Colonic mucosa (tissue), 4 donors: ENCODE measurements at regions not wholly inside any gene's neighbourhood (a gene's known extent, or its start where the extent isn't known, plus 50 kb on each side); places are given as distances from the start of the nearest gene placed in this dataset.

Source experiments
- DNase-seq: peaks from one replicate; pipeline ENCODE4 v3.0.0-alpha.2; 2020
- H3K27ac ChIP-seq: fragments of 200-600 bp; one replicate; pipeline ENCODE4 v1.8.0; 2021
- H3K27me3 ChIP-seq: fragments of 200-600 bp; one replicate; pipeline ENCODE4 v1.8.0; 2021
- H3K36me3 ChIP-seq: fragments of 200-600 bp; one replicate; pipeline ENCODE4 v1.8.0; 2021
- H3K4me1 ChIP-seq: fragments of 200-600 bp; one replicate; pipeline ENCODE4 v1.8.0; 2021; ENCODE audit warnings: mild to moderate bottlenecking
- H3K4me3 ChIP-seq: fragments of 200-600 bp; one replicate; pipeline ENCODE4 v1.8.0; 2021
- H3K9ac ChIP-seq, 2 donors: one replicate each; pipeline ENCODE4 v1.7.0; 2013; ENCODE audit warnings: control low read depth in 2 of 2, low read depth in 2 of 2, low read length in 2 of 2
- H3K9me3 ChIP-seq: fragments of 200-600 bp; one replicate; pipeline ENCODE4 v1.8.0; 2021
- intact Hi-C: fragments of 100-400 bp; cut with DNase I; formaldehyde crosslinking; loops from one replicate; pipeline ENCODE4 v1.14.1; 2022
- TF ChIP-seq, protein P1 (sequence below): fragments of 200-600 bp; IDR thresholded peaks from one replicate; pipeline ENCODE4 v1.8.0; 2022; ENCODE audit warnings: antibody characterized with exemption, mild to moderate bottlenecking
- donor health status: healthy.
- donor health status: DM: no; HTN: no; CAD: no.
- donor health status: DM: no; HTN: no; CAD: no.

DNA sequence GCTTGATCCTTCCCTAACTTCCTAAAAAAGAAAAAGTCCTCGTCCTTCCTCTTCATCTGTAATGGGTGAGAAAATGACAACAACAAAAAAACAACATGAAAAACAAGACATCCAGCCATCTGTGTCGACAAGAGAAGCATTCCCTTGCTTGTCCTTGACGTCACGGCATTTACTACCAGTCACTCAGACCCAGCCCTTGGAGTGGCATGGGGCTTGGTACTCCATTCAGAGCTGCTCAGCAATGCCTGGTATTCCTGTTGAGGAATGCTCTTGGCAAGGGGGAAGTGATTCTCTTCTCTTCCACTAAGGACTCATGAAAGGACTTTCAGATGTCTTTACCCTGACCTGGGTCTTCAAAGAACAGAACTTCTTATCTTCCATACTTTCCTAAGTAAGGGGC lies 339.7 kb upstream of the RASGRP1 start:
- no peaks in the 10 kb centered on the region for H3K4me1 ChIP-seq
- intact Hi-C loops, result no loop called here
- H3K9ac ChIP-seq, result no peak overlapping the region
- no peaks in the 10 kb centered on the region for H3K9me3 ChIP-seq
- no peaks in the 10 kb centered on the region for H3K27me3 ChIP-seq
- no peaks in the 10 kb centered on the region for H3K36me3 ChIP-seq
- H3K4me3 ChIP-seq, result no peak overlapping the region
- TF ChIP-seq, protein P1, sequence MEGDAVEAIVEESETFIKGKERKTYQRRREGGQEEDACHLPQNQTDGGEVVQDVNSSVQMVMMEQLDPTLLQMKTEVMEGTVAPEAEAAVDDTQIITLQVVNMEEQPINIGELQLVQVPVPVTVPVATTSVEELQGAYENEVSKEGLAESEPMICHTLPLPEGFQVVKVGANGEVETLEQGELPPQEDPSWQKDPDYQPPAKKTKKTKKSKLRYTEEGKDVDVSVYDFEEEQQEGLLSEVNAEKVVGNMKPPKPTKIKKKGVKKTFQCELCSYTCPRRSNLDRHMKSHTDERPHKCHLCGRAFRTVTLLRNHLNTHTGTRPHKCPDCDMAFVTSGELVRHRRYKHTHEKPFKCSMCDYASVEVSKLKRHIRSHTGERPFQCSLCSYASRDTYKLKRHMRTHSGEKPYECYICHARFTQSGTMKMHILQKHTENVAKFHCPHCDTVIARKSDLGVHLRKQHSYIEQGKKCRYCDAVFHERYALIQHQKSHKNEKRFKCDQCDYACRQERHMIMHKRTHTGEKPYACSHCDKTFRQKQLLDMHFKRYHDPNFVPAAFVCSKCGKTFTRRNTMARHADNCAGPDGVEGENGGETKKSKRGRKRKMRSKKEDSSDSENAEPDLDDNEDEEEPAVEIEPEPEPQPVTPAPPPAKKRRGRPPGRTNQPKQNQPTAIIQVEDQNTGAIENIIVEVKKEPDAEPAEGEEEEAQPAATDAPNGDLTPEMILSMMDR, result no peak
- DNase-seq, result no peak
- no peak overlapping the region for H3K27ac ChIP-seq

DNA sequence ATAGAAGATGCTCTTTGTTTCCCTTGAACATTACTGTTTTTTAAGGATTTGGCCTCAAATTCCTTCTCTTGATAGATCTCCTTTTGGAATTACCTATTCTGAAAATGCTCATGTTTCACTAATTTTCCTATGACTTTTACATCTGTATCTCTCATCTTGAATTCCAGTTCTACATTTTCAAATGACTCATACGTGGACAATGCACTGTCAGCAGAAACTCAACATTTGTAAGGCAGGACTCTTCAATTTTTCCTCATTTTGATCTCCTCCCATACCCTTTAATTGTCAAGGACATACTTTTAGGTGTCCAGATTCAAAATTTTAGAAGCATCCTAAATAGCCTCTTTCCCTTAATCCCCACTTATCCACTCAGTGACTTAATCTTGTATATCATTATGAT lies 341.0 kb upstream of the RASGRP1 start:
- TF ChIP-seq, protein P1, result no peak
- DNase-seq, result no peak
- Histone ChIP-seq H3K9me3 (no peaks in the 10 kb centered on the region), H3K36me3 (no peaks in the 10 kb centered on the region), H3K4me1 (no peaks in the 10 kb centered on the region), H3K27ac (no peak overlapping the region), H3K27me3 (no peaks in the 10 kb centered on the region), H3K9ac (no peak overlapping the region), H3K4me3 (no peak overlapping the region)
- intact Hi-C loops, result no loop called here

DNA sequence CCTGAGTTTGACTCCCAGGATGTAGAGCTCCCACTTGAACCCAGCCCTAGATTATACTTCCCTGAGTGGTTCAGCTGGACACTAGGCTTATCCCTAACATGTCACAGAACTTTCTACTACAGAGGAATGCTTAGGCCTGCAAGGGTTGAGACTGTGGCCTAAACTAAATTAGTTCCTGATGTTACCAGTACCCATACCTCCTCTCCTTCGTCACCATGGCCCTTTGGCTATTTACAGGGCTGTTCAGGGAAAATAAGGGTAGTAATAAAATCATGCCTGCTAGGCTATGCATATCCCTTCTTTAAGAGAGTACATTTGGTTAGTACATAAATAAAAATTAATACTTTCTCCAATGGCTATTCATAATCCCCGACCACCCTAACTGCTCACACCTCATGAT lies 356.4 kb upstream of the RASGRP1 start:
- H3K27me3 ChIP-seq, result no peaks in the 10 kb centered on the region
- TF ChIP-seq, protein P1, result no peak

DNA sequence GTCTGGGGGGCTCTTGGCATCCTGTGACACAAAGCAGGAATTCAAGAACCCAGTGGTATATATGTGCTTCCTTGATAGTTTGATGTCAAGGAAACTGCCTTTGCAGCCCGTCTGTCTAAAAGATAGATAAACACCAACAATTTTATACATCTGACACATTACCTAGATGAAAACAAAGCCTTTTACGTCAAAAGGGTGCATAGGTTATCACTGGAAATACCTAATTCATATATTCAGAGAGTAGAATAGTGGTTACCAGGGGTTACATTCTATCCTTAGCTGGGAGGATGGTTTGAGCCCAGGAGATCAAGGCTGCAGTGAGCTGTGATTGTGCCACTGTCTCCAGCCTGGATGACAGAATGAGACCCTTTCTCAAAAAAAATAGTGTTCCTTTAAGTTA lies 356.9 kb upstream of the RASGRP1 start:
- Histone ChIP-seq H3K27ac (no peak overlapping the region), H3K36me3 (no peaks in the 10 kb centered on the region), H3K4me3 (no peak overlapping the region), H3K4me1 (no peaks in the 10 kb centered on the region), H3K27me3 (no peaks in the 10 kb centered on the region), H3K9ac (no peak overlapping the region), H3K9me3 (no peaks in the 10 kb centered on the region)
- intact Hi-C loops, result no loop called here
- DNase-seq, result no peak
- TF ChIP-seq, protein P1, result no peak

More for the DNA sequence above, 356.4 kb upstream of the RASGRP1 start:
- Histone ChIP-seq H3K4me3 (no peak overlapping the region), H3K9me3 (no peaks in the 10 kb centered on the region), H3K36me3 (no peaks in the 10 kb centered on the region), H3K27ac (no peak overlapping the region), H3K4me1 (no peaks in the 10 kb centered on the region), H3K9ac (no peak overlapping the region)
- DNase-seq, result no peak
- intact Hi-C loops, result no loop called here

DNA sequence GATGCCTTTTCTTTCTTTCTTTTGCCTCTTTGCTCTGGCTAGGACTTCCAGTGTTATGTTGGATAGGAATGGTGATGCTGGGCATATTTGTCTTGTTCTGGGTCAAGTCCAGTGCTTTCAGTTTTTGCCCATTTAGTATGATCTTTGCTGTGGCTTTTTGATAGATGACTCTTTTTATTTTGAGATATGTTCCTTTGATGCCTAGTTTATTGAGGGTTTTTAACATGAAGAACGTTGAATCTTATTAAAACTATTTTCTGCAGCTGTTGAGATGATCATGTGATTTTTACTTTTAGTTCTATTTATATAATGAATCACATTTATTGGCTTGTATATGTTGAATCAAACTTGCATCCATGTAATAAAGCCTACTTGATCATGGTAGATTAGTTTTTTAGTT lies 363.8 kb upstream of the RASGRP1 start:
- H3K27me3 ChIP-seq, result no peaks in the 10 kb centered on the region
- no peak overlapping the region for H3K27ac ChIP-seq
- intact Hi-C loops, result no loop called here
- no peak overlapping the region for H3K9ac ChIP-seq
- TF ChIP-seq, protein P1, result no peak
- H3K9me3 ChIP-seq, result no peaks in the 10 kb centered on the region
- no peaks in the 10 kb centered on the region for H3K36me3 ChIP-seq
- DNase-seq, result no peak
- H3K4me3 ChIP-seq, result no peak overlapping the region
- no peaks in the 10 kb centered on the region for H3K4me1 ChIP-seq
